Type B pancreatic cell (in vitro differentiated cells): ENCODE measurements at regions not wholly inside any gene's neighbourhood (a gene's known extent, or its start where the extent isn't known, plus 50 kb on each side); places are given as distances from the start of the nearest gene placed in this dataset.

Source experiments
- DNase-seq: peaks from one replicate; pipeline ENCODE4 v3.0.0; 2021; ENCODE audit warnings: mixed read lengths; ENCODE audit not compliant: unreplicated experiment; ENCODE audit errors: extremely low spot score
- H3K27ac Mint-ChIP-seq: 2 replicates; pipeline ENCODE4 v1.8.0; 2021; ENCODE audit warnings: mild to moderate bottlenecking, mixed read lengths
- H3K27me3 Mint-ChIP-seq: 2 replicates; pipeline ENCODE4 v1.8.0; 2021; ENCODE audit warnings: mixed read lengths
- H3K36me3 Mint-ChIP-seq: 2 replicates; pipeline ENCODE4 v1.8.0; 2021; ENCODE audit warnings: mixed read lengths
- H3K4me1 Mint-ChIP-seq: one replicate; pipeline ENCODE4 v1.8.0; 2021; ENCODE audit warnings: mixed read lengths; ENCODE audit not compliant: unreplicated experiment
- H3K4me3 Mint-ChIP-seq: 2 replicates; pipeline ENCODE4 v1.8.0; 2021; ENCODE audit warnings: mild to moderate bottlenecking, mixed read lengths
- H3K9me3 Mint-ChIP-seq: 2 replicates; pipeline ENCODE4 v1.8.0; 2021; ENCODE audit warnings: mixed read lengths
- TF ChIP-seq, protein P1 (sequence below): fragments of 200-600 bp; sonication (generic); conservative IDR thresholded peaks from 2 replicates; pipeline ENCODE4 v1.5.0; 2021; ENCODE audit warnings: antibody characterized with exemption, mild to moderate bottlenecking

DNA sequence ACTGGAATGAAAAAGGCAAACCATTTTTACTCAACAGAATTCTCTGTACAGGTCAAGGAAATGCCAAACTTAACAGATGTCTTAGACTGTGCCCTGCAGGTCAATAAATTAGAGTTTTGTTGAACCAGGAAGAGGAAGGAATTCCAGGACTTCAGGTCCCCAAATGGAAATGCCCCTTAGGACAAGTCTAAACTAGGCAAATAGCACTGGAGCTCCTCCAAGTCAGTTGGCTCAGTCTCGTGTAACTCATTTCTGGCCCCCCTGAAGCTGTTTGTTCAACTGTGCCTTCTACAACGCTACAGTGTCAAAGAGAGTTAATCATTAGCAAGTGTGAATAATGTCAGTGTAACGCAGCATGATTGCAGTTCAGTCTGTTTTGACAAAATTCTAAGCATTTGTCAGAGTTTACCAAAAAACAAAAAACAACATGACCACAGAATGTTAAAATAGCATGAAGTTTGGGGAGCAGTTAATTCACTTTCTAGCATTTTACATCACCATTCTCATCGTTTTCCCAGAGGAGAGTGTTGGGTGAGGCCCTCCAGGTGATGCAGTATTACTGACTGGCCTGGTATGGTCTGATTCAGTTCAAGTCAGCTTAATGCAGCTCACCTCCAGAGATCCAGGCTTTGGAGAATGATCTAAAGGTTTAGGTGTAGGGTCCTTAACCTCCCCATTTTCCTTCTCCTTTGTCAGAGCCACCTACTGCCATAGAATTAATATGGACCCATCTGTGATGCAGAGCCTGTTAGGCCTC is 108.1 kb downstream of the AQP4 start:
- TF ChIP-seq, protein P1, sequence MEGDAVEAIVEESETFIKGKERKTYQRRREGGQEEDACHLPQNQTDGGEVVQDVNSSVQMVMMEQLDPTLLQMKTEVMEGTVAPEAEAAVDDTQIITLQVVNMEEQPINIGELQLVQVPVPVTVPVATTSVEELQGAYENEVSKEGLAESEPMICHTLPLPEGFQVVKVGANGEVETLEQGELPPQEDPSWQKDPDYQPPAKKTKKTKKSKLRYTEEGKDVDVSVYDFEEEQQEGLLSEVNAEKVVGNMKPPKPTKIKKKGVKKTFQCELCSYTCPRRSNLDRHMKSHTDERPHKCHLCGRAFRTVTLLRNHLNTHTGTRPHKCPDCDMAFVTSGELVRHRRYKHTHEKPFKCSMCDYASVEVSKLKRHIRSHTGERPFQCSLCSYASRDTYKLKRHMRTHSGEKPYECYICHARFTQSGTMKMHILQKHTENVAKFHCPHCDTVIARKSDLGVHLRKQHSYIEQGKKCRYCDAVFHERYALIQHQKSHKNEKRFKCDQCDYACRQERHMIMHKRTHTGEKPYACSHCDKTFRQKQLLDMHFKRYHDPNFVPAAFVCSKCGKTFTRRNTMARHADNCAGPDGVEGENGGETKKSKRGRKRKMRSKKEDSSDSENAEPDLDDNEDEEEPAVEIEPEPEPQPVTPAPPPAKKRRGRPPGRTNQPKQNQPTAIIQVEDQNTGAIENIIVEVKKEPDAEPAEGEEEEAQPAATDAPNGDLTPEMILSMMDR, result no peak
- Mint-ChIP-seq H3K36me3 (no peaks in the 10 kb centered on the region), H3K4me1 (peaks cover 30% of the 10 kb centered on the region), H3K4me3 (no peak overlapping the region), H3K27me3 (no peaks in the 10 kb centered on the region), H3K27ac (no peak overlapping the region), H3K9me3 (peaks cover 4% of the 10 kb centered on the region)
- DNase-seq, result no peak

DNA sequence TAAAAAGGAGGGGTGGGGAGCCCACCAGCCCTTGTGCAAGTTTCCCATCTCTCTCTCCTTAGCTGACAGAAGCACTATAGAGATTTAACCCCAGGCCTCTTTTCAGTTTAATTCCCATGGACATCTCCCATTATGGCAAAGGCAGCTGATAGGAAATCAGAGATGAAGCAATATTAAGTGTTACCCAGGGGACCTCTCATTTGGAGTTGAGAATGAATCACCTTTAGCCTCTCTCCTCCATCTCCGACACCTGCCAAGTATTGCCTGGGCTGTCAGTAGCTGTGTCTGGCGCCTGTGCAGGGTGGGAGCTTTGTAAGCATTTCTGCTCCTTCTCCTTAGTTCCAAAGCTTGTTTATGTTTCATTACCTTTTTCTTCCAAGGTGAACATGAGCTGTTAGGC is 109.0 kb downstream of the AQP4 start:
- Mint-ChIP-seq H3K9me3 (no peaks in the 10 kb centered on the region), H3K4me3 (no peak overlapping the region), H3K27ac (no peak overlapping the region), H3K4me1 (peaks cover 31% of the 10 kb centered on the region), H3K27me3 (no peaks in the 10 kb centered on the region), H3K36me3 (no peaks in the 10 kb centered on the region)
- DNase-seq, result no peak
- TF ChIP-seq, protein P1, result no peak

DNA sequence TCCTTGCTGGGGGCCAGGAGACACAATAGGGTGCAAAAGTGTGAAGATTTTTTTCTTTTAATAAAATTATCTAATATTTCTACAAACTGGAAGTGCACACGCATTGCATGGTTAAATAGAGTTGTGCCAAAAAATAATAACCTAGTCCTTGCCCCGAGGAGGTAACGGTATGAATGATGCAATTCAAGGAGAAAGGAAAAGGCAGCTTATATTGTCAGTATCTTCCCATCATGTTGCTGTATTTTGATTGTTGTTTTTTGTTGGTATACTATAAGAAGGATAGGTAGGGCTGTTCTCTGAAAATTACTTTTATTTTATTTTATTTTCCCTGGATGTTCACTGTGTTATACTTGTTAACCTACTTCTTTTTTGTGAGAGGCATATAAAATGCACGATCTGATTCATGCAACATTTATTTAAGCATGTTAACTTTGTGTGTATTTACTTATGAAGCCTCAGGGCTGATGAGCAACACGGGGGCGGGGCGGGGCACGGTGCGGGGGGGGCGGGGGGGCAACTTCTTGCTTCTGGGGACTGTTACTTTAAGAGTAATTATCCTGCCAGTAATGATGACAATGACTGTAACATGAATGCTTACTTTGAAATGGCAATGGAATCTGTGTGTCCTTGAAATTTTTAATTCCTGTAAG is 118.6 kb downstream of the AQP4 start:
- TF ChIP-seq, protein P1, result no peak
- Mint-ChIP-seq H3K36me3 (no peaks in the 10 kb centered on the region), H3K27me3 (no peaks in the 10 kb centered on the region), H3K27ac (peak overlapping the region; percentile 33), H3K4me3 (no peak overlapping the region), H3K4me1 (peaks cover 39% of the 10 kb centered on the region), H3K9me3 (peaks cover 7% of the 10 kb centered on the region)
- DNase-seq, result no peak

DNA sequence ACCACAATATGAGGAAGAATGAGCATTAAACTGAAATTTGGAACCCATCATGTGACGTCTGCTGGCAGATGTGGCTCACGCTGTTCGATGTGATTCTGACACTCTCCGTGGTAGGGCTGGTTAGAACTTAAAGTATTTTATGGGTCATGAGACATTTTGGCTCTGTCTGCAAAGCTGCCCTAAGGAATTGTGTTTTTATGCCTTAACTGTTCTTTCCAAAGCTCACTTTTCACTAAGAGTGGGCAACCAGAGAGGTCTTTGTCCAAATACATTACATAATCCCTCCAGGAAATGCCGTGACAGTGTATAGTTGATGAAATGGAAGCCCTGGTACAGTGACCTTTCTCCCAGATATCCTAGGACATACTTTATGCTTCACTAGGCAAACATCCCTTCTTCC is 119.1 kb downstream of the AQP4 start:
- Mint-ChIP-seq H3K4me1 (peaks cover 36% of the 10 kb centered on the region), H3K4me3 (no peak overlapping the region), H3K27ac (no peak overlapping the region), H3K36me3 (no peaks in the 10 kb centered on the region), H3K27me3 (no peaks in the 10 kb centered on the region), H3K9me3 (peaks cover 7% of the 10 kb centered on the region)
- TF ChIP-seq, protein P1, result no peak
- DNase-seq, result no peak

DNA sequence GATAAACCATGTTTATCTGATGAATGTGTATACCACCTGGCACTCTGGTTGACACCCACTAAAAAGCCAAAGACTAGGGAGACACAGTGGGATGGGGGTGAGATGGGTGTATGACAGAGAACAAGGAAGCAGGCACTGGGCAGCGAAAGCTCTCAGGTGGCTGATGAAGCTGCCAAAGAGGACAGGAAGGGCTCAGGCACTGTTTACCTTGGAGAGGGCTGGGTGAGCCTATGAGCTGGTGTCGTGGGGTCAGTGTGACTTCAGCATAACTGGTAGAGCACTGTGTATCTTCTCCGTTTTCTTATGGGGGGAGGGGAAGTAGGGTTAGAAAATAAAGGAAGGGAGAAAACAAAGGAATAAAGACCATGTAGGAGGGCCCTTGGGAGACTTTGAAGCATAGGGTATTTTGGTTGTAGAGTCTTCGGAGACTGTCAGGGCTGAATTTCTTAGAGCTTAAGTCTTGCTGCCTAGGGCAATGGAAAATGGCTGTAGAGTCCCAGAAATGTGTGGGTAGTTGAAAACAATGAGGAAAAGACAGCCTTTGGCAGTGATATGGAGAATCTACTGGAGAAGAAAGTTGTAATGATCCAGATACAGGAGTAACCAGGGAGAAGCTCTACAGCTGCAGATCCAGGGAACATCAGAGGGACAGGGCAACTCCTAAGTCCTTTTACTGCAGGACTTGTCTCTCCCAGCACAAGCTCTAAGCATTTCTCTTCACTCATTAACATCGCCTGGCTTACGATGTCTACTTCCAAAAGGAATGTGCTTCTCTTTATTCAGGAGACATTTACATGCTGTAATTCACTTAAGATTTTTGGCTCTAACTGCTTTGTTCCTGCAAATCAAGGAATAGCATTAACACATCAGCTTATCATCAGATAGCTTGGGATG is 120.0 kb downstream of the AQP4 start:
- H3K27me3 Mint-ChIP-seq, result no peaks in the 10 kb centered on the region
- H3K27ac Mint-ChIP-seq, result no peak overlapping the region

More for the DNA sequence above, 120.0 kb downstream of the AQP4 start:
- DNase-seq, result no peak
- Mint-ChIP-seq H3K4me1 (peaks cover 42% of the 10 kb centered on the region), H3K4me3 (no peak overlapping the region), H3K36me3 (no peaks in the 10 kb centered on the region), H3K9me3 (peaks cover 7% of the 10 kb centered on the region)
- TF ChIP-seq, protein P1, result no peak
